ENCODE measurements at regions not wholly inside any gene's neighbourhood (a gene's known extent, or its start where the extent isn't known, plus 50 kb on each side); places are given as distances from the start of the nearest gene placed in this dataset.
"Not testable (repeated sequence)": the region's sequence is repeated elsewhere in the genome, so short reads cannot be mapped to it uniquely, and the experiment has no call there.

DNA sequence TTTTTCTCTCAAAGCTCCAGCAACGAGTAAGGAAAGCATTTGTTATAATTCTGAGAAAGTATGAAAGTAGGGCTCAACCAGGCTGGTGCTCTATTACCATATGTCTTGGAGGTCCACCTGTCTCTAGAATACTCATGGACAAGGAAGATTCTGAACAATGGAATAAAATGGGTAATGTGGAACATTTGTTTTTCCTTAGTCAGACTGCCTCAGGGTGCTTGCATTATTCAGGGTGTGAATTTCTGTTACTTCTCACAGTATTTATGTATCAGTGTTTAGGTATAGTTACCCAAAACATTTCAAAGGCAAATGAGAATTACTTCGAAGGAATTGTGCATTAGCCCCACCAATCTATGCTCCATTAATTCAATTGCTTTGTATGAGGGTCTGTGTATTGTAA lies 586.2 kb upstream of the CITED2 start:
- Histone ChIP-seq H3K4me3 (ENCODE audit: insufficient read depth, low read depth, low read length) (no peak overlapping the region), H3K36me3 (ENCODE audit: insufficient read depth, low read length) (no peaks in the 10 kb centered on the region), H3K27ac (ENCODE audit: low read depth, low read length) (no peak overlapping the region), H4K20me1 (ENCODE audit: insufficient read depth, low read length) (no peaks in the 10 kb centered on the region), H3K4me1 (ENCODE audit: insufficient read depth, low read length) (peaks cover 6% of the 10 kb centered on the region), H3K4me2 (ENCODE audit: low read length) (no peak overlapping the region), H3K9me3 (ENCODE audit: insufficient read depth, low read depth, low read length) (no peaks in the 10 kb centered on the region), H3K27me3 (ENCODE audit: insufficient read depth, low read length) (no peaks in the 10 kb centered on the region), H3K79me2 (ENCODE audit: insufficient read depth, low read length) (no peaks in the 10 kb centered on the region), H2AFZ (ENCODE audit: low read depth, low read length) (no peak overlapping the region), H3K9ac (ENCODE audit: low read length) (no peak overlapping the region)
- Mint-ChIP-seq H3K27me3 (ENCODE audit: low read depth, unreplicated experiment) (no peaks in the 10 kb centered on the region), H3K4me3 (ENCODE audit: unreplicated experiment) (no peak overlapping the region), H3K9me3 (ENCODE audit: unreplicated experiment) (peaks cover 2% of the 10 kb centered on the region), H3K36me3 (ENCODE audit: low read depth, unreplicated experiment) (no peaks in the 10 kb centered on the region), H3K4me1 (ENCODE audit: low read depth, unreplicated experiment) (peaks cover 5% of the 10 kb centered on the region), H3K27ac (ENCODE audit: unreplicated experiment) (no peak overlapping the region)
- TF ChIP-seq, protein P1, sequence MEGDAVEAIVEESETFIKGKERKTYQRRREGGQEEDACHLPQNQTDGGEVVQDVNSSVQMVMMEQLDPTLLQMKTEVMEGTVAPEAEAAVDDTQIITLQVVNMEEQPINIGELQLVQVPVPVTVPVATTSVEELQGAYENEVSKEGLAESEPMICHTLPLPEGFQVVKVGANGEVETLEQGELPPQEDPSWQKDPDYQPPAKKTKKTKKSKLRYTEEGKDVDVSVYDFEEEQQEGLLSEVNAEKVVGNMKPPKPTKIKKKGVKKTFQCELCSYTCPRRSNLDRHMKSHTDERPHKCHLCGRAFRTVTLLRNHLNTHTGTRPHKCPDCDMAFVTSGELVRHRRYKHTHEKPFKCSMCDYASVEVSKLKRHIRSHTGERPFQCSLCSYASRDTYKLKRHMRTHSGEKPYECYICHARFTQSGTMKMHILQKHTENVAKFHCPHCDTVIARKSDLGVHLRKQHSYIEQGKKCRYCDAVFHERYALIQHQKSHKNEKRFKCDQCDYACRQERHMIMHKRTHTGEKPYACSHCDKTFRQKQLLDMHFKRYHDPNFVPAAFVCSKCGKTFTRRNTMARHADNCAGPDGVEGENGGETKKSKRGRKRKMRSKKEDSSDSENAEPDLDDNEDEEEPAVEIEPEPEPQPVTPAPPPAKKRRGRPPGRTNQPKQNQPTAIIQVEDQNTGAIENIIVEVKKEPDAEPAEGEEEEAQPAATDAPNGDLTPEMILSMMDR (IDR thresholded peaks at IDR 0.05; ENCODE audit: insufficient read depth, low read depth, low read length): no peak
- TF ChIP-seq EZH2 (IDR thresholded peaks at IDR 0.05; ENCODE audit: insufficient read depth, low read length): no peak
- FAIRE-seq (peak; percentile 5), DNase-seq (ENCODE audit: low read depth) (no peak)

DNA sequence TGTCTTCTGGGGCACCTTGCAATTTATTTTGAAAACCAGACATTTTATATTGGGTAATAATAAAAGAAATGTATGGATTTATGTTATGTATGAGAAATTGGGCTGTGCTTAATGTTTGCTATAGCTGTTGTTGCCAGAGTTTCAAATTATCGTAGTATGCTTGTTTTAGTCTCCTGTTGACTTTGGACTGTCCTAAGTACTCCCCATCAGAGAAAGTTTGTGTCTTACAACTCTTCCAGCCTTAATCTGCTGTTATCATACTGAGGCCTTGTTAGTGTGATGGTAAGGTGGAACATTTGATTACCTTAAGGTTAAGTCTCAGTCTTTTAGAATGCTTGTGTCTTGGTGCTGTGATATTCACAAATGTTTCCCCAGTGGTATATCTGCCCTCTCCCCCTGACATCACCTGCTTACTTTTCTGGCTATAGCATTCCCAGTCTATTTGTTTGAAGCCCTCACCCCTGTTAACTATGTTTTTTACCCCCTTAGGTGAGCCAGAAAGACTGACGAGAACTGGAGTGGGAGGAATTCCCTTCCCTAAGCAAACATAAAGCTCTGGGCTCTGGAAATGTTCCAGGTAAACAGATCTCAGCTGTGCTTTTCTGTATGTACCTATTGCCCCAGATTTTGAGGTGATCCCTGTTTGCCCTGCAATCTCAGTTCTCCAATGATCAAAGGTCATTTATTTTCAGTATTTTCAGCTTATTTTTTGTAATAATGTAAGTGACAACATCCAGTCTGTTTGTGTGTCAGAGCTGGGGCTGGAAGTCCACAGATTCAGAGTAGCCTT lies 581.1 kb upstream of the CITED2 start:
- Mint-ChIP-seq H3K4me3 (ENCODE audit: unreplicated experiment) (no peak overlapping the region), H3K36me3 (ENCODE audit: low read depth, unreplicated experiment) (no peaks in the 10 kb centered on the region), H3K9me3 (ENCODE audit: unreplicated experiment) (peaks cover 6% of the 10 kb centered on the region), H3K27ac (ENCODE audit: unreplicated experiment) (no peak overlapping the region), H3K4me1 (ENCODE audit: low read depth, unreplicated experiment) (no peaks in the 10 kb centered on the region), H3K27me3 (ENCODE audit: low read depth, unreplicated experiment) (no peaks in the 10 kb centered on the region)
- no peak for FAIRE-seq
- H2AFZ ChIP-seq (ENCODE audit: low read depth, low read length): no peak overlapping the region
- no peaks in the 10 kb centered on the region for H3K9me3 ChIP-seq (ENCODE audit: insufficient read depth, low read depth, low read length)
- no peak for DNase-seq (ENCODE audit: low read depth)
- no peaks in the 10 kb centered on the region for H3K4me1 ChIP-seq (ENCODE audit: insufficient read depth, low read length)
- H3K36me3 ChIP-seq (ENCODE audit: insufficient read depth, low read length): no peaks in the 10 kb centered on the region
- no peaks in the 10 kb centered on the region for H3K27me3 ChIP-seq (ENCODE audit: insufficient read depth, low read length)
- no peak overlapping the region for H3K9ac ChIP-seq (ENCODE audit: low read length)
- no peaks in the 10 kb centered on the region for H3K79me2 ChIP-seq (ENCODE audit: insufficient read depth, low read length)
- TF ChIP-seq EZH2 (IDR thresholded peaks at IDR 0.05; ENCODE audit: insufficient read depth, low read length): no peak
- TF ChIP-seq, protein P1 (IDR thresholded peaks at IDR 0.05; ENCODE audit: insufficient read depth, low read depth, low read length): no peak
- H3K4me3 ChIP-seq (ENCODE audit: insufficient read depth, low read depth, low read length): no peak overlapping the region
- no peak overlapping the region for H3K4me2 ChIP-seq (ENCODE audit: low read length)
- no peak overlapping the region for H3K27ac ChIP-seq (ENCODE audit: low read depth, low read length)
- no peaks in the 10 kb centered on the region for H4K20me1 ChIP-seq (ENCODE audit: insufficient read depth, low read length)

DNA sequence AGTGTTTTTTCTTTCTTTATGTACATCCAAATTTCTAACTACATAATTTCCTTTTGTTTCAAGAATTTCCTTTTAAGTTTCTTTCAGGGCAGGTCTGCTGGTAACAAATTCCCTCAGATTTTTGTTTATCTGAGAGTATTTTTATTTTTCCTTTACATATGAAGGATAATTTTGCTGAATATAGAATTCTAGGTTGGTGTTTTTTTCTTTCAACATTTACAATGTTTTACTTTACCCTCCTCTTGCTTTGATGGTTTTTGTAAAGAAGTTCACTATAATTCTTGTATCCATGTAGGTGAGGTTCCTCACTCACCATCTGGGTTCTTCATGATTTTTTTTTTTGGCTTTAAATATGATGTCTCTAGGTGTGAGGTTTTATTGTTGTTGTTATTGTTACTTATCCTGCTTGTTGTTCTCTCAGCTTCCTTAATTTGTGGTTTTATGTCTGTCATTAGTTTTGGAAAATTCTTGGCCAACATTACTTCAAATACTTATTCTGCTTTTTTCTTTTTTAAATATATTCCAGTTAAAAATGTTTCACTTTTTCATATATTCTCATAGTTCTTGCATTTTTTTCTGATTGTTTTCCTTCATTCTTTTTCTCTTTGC lies 580.1 kb upstream of the CITED2 start:
- no peak overlapping the region for H2AFZ ChIP-seq (ENCODE audit: low read depth, low read length)
- TF ChIP-seq, protein P1 (IDR thresholded peaks at IDR 0.05; ENCODE audit: insufficient read depth, low read depth, low read length): no peak
- no peak for TF ChIP-seq EZH2 (IDR thresholded peaks at IDR 0.05; ENCODE audit: insufficient read depth, low read length)
- H4K20me1 ChIP-seq (ENCODE audit: insufficient read depth, low read length): no peaks in the 10 kb centered on the region
- H3K27me3 Mint-ChIP-seq (ENCODE audit: low read depth, unreplicated experiment): no peaks in the 10 kb centered on the region
- no peak overlapping the region for H3K4me2 ChIP-seq (ENCODE audit: low read length)
- H3K9me3 ChIP-seq (ENCODE audit: insufficient read depth, low read depth, low read length): no peaks in the 10 kb centered on the region
- FAIRE-seq: no peak
- H3K9ac ChIP-seq (ENCODE audit: low read length): no peak overlapping the region
- H3K79me2 ChIP-seq (ENCODE audit: insufficient read depth, low read length): no peaks in the 10 kb centered on the region
- no peak overlapping the region for H3K4me3 ChIP-seq (ENCODE audit: insufficient read depth, low read depth, low read length)
- no peaks in the 10 kb centered on the region for H3K4me1 Mint-ChIP-seq (ENCODE audit: low read depth, unreplicated experiment)
- H3K9me3 Mint-ChIP-seq (ENCODE audit: unreplicated experiment): peaks cover 10% of the 10 kb centered on the region
- H3K4me1 ChIP-seq (ENCODE audit: insufficient read depth, low read length): no peaks in the 10 kb centered on the region
- H3K27ac ChIP-seq (ENCODE audit: low read depth, low read length): no peak overlapping the region
- H3K36me3 Mint-ChIP-seq (ENCODE audit: low read depth, unreplicated experiment): no peaks in the 10 kb centered on the region
- H3K4me3 Mint-ChIP-seq (ENCODE audit: unreplicated experiment): no peak overlapping the region
- H3K27ac Mint-ChIP-seq (ENCODE audit: unreplicated experiment): no peak overlapping the region
- no peaks in the 10 kb centered on the region for H3K27me3 ChIP-seq (ENCODE audit: insufficient read depth, low read length)
- no peak for DNase-seq (ENCODE audit: low read depth)
- H3K36me3 ChIP-seq (ENCODE audit: insufficient read depth, low read length): no peaks in the 10 kb centered on the region

DNA sequence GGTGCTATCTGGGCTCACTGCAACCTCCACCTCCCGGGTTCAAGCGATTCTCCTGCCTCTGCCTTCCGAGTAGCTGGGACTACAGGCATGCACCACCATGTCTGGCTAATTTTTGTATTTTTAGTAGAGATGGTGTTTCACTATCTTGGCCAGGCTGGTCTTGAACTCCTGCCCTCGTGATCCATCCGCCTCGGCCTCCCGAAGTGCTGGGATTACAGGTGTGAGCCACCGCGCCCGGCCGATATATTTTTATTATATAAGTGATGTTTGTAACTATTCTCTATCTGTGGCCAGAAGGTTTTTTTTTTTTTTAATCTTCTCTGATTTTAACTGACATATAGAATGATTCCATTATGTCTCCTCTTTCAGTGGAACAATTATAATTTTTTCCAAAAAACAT lies 579.3 kb upstream of the CITED2 start:
- not testable (repeated sequence) for H3K27me3 ChIP-seq (ENCODE audit: insufficient read depth, low read length); H2AFZ ChIP-seq (ENCODE audit: low read depth, low read length); H3K9ac ChIP-seq (ENCODE audit: low read length); H3K4me2 ChIP-seq (ENCODE audit: low read length); H4K20me1 ChIP-seq (ENCODE audit: insufficient read depth, low read length); DNase-seq (ENCODE audit: low read depth); H3K4me1 Mint-ChIP-seq (ENCODE audit: low read depth, unreplicated experiment); H3K9me3 ChIP-seq (ENCODE audit: insufficient read depth, low read depth, low read length); H3K36me3 ChIP-seq (ENCODE audit: insufficient read depth, low read length); FAIRE-seq; H3K4me3 ChIP-seq (ENCODE audit: insufficient read depth, low read depth, low read length); H3K36me3 Mint-ChIP-seq (ENCODE audit: low read depth, unreplicated experiment); H3K27ac ChIP-seq (ENCODE audit: low read depth, low read length); H3K9me3 Mint-ChIP-seq (ENCODE audit: unreplicated experiment); H3K79me2 ChIP-seq (ENCODE audit: insufficient read depth, low read length); H3K27me3 Mint-ChIP-seq (ENCODE audit: low read depth, unreplicated experiment); H3K27ac Mint-ChIP-seq (ENCODE audit: unreplicated experiment); H3K4me1 ChIP-seq (ENCODE audit: insufficient read depth, low read length); H3K4me3 Mint-ChIP-seq (ENCODE audit: unreplicated experiment)
